Panc1 (cell line): ENCODE measurements at regions not wholly inside any gene's neighbourhood (a gene's known extent, or its start where the extent isn't known, plus 50 kb on each side); places are given as distances from the start of the nearest gene placed in this dataset.

Experiments used
- CTCF ChIP-seq: fragments of 450-650 bp; IDR thresholded peaks from 2 replicates; pipeline ENCODE4 v1.5.1; 2017; ENCODE audit warnings: mild to moderate bottlenecking
- POLR2AphosphoS5 ChIP-seq: IDR thresholded peaks from 2 replicates; pipeline ENCODE4 v1.6.1; 2012; ENCODE audit warnings: mild to moderate bottlenecking, low read depth, low read length, moderate library complexity
- REST ChIP-seq, 2 experiments: IDR thresholded peaks; 2 replicates each; pipeline ENCODE4 v1.6.1; 2011 to 2012; ENCODE audit warnings: low read depth in 2 of 2, control low read depth in 1 of 2, low read length in 1 of 2, mild to moderate bottlenecking in 1 of 2, moderate library complexity in 1 of 2; ENCODE audit not compliant: insufficient read depth in 1 of 2

DNA sequence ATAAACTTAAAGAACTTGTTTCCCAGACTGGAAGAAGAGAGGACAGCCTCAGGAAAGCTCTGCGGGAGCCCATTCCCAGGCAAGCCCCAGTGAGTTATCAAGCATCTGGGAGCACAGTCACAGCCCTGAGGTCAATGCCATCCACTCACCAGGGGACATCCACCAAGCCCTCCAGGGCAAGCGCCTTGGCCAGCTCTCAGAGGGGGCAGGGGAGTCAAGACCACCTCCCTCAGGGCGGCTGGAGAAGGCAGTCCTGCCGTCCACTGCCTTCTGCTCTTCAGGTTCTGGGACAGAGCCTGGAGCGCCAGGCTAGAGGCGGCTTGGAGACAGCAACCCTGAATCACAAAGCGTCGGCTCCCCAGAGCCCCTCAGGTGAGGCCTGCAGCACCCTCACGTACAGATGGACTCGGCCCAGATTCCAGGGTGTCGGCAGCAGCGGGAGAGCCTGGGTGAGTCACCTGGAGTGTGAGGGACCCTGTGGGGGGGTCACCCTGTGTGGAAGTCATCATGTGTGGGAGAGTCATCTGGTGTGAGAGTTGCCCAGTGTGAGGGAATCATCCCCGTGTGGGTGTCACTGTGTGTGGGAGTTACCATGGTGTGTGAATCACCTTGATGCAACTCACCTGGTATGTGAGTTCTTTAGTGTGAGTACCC, 100.9 kb upstream of the TEX51 start:
- TF ChIP-seq POLR2AphosphoS5 (no peak), CTCF (no peak), REST (IDR thresholded peaks at IDR 0.05; ENCODE audit: insufficient read depth in 1 of 2, low read depth in 2 of 2, low read length in 1 of 2) (no peak)
